NCI-H345 (cell line): ENCODE measurements at regions not wholly inside any gene's neighbourhood (a gene's known extent, or its start where the extent isn't known, plus 50 kb on each side); places are given as distances from the start of the nearest gene placed in this dataset.

Source experiments
- DNase-seq: peaks from one replicate; lab custom pipeline; 2025; lab: John Stamatoyannopoulos, UW

DNA sequence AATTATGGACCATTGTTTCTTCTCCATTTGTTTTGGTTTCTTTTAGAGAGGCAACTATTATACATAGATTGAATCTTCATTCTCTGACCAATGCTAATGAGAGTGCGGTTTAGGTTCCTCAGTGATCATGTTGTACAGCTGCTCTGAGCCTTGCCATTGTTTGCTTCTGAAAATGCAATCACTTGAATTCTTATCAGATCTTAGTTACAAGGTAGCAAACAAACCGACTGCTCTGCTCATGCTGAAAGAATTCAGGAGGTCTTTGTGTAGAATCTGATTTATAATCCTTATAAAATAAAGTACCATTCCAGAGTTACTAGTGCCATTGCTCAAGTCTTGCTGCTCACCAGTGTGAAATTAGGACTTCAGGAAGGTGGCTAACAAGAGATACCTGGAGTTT lies 569.1 kb upstream of the ID4 start:
- DNase-seq: no peak

DNA sequence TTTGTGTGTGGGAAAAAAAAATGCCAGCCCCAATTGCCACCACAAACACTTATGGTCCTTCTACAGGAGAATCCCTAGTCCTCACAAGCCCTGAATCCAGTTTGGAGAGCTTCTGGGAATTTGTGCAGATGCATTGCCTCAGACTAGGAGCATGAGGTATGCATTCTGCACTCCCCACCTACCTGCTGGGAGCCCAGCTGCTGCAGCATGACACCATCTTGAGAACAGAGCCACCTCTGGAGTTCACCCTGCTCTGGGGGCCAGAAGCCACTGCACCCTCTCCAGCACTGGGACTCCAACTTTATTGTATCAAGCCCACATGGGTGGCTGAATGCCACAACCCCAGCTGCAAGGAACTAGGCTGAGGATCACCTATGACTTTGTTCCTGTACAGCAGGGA lies 568.5 kb upstream of the ID4 start:
- no peak for DNase-seq

DNA sequence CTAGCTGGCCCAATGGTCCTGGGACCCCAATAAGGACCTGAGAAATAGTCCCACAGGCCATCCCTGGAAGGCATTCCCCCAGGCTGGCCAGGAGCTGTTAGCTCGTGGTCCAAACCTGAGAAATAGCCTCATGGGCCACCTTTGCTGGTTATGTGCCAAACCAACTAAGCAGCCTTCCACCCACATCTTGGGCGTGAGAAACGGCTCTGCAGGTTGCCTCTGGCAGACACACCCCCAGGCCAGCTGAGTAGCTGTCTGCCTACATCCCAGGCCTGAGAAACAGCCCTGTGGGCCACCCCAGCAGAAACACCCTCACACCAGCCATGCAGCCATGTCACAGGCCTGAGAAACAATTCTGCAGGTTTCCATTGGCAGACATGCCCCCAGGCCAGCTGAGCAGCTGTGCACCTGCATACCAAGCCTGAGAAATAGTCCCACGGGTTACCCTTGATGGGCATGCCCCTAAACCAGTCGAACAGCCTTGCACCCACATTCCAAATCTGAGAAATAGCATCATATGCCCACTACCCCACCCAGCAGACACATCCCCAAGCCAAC lies 567.8 kb upstream of the ID4 start:
- DNase-seq: no peak

DNA sequence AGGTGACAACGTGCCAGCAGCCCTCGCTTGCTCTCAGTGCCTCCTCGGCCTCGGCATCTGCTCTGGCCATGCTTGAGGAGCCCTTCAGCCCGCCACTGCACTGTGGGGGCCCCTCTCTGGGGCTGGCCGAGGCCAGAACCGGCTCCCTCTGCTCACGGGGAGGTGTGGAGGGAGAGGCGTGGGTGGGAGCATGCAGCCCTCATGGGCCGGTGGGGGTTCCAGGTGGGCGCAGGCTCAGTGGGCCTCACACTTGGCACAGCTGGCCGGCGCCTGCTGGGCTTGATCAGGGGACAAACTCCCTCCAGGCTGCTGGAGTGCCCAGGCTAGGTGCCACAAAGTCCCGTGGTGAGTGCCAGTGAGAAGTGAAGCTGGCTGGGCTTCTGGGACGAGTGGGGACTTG lies 566.6 kb upstream of the ID4 start:
- DNase-seq: no peak

DNA sequence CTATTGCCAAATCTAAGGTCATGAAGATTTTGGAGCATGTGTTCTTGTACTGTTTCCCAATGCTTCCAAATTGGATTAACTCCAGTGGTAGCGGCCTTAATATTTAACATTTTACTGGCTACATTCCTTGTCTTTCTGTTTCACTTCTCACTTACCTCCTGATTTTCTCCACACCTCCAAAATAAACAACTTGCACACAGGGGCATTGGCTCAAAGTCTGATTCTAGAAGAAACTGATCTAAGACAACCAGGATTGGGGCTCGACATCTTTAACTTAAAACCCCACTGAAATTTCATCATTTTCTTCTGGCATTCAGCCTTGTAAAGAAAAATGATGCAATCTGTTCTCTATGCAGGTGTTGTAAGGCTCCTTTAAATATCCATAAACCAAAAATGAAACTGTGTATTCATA lies 557.9 kb upstream of the ID4 start:
- DNase-seq: no peak

DNA sequence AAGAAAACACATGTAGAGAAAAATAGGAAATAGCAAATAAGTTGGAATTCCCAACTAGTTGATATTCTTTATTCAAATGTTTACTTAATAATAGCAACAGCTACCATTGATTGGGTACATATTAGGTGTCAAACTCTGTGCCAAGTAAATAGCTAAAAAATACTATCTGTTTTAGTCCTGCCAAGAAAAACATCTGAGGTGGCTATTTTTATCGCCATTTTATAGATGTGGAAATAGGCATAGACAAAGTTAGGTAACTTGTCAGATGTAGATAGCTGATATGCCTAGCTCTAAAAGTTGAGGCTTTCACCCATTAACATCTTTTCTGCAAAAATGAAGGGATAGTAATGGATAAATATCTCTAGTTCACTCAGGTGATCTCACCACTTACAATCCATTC lies 549.2 kb upstream of the ID4 start:
- no peak for DNase-seq

DNA sequence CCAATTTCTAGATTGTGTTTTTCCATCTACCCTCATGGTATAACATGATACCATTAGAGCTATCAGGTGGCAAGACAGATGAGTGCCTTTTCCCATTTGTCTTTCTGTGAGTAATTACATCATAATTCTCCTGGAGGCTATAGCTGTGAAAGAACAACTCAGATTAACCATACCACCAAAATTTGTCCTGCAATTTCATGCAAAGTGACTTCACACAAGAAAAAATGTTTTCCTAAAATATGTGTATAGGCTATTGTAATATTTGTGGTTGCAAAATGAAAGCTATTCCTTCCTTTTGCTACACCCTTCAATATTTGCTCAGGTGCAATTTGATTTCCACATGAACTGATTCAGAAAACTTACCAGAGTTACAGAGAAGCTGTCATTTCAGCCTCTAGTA lies 547.7 kb upstream of the ID4 start:
- DNase-seq: no peak

DNA sequence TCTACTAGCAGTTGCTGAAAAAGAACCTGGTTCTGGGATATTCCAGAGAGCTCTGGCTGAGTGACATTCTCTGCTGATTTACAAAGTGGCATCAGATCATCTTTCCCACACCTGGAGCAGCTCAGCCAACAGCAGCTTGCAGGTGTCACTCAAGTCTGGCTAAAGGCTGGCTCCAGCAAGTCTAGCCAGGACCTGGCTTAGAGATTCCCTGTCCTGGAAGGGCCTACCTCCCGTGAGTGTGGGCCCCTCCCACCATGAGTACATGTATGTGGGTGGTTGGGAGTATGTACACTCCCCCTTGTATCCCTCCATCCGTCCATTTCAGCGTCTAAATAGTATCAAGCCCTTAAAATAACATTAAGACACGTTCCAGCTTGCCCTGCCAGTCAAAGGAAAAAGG lies 539.3 kb upstream of the ID4 start:
- peak; percentile 93 for DNase-seq

DNA sequence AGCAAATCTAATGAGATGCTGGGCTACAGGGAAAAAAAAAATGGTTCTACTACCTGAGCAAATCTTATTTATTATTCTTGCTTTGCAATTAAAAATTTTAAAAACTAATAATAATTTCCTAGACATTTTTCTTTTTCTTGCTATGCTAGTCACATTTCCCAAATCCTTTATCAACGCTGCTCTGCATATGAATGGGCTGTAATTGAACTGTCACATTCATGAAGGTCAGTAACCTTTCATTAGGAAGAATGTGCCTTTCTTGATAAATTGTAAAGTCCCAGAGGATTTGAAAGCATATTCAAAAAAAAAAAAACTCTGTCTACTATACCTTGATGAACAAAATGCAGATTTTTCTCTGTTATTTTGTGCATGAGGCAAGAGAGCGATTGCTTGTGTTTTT lies 538.7 kb upstream of the ID4 start:
- no peak for DNase-seq

DNA sequence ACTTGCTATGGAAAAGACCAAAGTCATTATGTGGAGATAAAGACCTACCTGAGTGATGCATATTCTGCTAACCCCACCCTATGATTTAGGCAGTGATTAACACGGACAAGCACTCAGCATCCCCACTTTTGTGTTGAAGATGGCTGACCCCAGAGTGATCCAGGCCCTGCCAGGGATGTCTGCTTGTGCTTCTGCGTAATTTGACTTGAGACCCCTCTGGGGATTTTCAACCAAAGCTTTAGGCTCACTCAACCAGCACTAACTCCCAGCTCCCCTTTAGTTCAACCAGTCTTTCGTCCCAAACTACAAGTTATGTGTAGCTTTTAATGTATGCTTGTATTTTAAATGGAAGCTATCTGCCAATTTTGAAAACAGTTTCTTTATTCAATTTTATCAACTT lies 538.0 kb upstream of the ID4 start:
- no peak for DNase-seq

DNA sequence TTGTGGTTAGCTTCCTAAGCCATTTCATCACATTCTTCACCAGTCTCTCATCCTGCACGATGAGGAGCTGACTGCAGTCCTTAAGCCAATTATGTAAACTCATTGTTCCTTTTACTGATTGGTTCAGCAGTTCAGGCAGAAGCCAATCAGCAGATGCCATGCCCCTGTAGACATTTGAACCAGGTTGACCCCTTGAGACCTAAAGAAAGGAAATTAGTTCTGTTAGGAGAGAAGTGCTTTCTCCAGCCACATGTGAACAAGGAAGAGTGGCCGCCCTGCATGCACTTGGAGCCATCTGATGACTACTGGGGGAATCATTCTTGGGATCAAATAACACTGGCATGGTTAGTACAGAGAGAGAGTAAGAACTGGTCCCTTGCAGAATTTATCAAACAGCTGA lies 535.2 kb upstream of the ID4 start:
- peak; percentile 31 for DNase-seq

DNA sequence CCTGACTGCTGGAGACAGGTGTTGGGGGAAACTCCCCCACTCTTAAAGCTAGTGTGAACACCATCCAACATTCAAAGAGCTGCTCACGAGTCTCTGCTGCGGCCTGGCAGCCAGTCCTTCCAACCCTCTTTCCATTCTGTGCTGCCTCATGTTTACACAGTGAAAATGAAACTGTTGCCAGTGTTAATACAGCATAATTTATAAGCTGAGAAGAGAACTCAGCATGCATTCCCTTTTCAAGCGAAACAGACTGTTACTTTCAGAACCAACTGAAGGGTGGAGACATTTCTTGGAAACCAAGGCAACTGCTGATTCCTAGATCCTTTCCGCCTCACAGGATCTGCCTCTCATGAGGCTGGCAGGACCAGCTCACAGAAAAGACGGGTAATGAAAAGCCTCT lies 533.8 kb upstream of the ID4 start:
- DNase-seq: peak; percentile 85

DNA sequence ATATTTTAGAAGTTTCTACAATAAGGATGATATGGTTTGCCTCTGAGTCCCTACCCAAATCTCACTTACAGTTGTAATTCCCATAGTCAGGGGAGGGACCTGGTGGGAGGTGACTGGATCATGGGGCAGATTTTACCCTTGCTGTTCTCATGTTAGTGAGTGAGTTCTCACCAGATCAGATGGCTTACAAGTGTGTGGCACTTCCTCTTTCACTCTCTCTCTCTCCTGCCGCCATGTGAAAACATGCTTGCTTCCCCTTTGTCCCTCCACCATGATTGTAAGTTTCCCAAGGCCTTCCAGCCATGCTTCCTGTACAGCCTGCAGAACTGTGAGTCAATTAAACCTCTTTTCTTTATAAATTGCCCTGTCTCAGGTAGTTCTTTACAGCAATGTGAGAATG lies 527.5 kb upstream of the ID4 start:
- DNase-seq: no peak

DNA sequence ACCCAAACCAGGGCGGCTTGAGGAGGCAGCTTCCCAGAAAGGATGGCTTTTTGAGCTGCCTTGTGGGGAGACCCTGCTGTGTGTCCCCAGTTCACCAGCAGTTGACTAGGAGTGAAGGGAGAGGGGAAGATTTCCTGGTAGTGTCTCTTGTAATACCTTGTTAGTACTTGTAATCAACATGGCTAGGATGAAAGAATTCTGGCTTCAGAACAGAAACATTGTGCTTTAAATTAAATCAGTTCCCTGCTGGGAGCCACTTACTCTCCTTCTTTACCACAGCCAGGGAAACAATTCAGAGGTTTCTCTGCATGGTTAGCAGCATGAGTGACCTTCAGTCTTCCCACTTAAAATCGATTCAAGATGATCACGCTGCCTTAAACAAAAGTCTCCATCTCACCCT lies 525.4 kb upstream of the ID4 start:
- DNase-seq: peak; percentile 68

DNA sequence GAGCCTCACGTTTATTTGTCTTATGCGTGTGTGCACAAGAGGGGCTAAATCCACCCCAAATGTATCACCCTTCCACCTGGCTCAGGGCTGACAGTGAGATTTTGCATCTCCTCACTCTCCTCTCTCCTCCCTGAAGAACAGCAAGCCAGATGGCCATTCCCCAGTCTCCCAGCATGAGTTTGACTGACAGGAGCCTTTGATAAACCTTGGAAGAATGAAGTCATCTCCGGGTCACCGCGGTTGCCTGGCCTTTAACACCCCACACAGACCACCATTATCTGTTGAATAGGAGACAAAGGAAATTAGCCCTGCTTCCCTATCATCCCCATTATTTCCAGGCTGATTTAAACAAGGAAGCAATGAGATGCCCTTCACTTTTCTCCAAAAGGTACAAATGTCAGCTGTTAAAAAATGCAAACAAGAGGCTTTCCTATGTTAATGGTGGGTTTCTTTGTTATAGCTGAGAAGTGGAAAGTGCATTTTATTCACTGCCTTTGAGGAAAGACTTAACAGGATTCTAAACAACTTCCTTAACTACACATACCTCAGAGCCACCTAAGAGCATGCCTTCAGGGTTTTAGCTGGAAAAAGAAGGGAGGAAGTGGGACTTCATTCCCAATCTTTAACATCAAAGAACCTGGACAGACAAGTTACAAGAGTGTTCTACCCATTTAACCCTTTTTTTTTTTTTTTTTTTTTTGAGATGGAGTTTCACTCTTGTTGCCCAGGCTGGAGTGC lies 524.8 kb upstream of the ID4 start:
- DNase-seq: no peak

DNA sequence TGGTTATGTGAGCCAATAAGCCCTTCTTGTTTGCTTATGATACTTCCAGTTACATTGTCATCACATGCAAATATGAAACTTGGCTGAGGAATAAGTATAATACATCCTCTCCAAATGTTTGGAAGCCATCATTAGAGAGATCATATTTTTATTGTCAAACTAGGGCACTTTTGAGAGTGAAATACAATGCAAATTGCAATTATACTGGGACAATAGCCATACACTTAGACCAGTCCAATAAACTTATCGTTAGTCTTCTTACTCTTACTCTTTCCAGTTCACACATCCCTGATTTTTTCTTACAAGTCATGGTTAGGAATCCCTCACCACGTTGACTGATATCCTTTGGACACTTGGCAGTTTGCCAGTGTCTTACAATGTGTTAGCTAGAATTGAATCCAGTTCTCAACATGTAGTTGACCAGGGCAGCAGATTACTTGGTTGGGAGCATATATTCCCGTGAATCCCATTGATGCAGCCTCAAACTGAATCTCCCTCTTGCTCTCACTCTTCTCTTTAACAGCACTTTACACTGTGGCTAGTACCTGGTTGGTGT lies 519.7 kb upstream of the ID4 start:
- no peak for DNase-seq

DNA sequence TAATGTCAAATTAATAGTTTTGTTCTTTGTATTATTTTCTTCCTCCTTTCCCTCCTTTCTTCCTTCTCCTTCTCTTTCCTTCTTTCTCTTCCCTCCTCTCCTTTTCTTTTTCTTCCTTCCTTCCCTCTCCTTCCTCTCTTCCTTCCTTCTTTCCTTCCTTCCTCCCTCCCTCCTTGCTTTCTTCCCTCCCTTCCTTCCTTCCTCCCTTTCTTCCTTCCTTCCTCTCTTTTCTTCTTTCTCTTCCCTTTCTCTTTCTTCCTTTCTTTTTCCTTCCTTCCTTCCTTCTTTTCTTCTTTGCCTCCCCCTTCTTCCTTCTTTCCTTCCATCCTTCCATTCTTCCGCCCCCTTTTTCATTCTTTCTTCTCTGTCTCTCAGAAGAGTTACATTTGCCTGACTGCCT lies 518.2 kb upstream of the ID4 start:
- no peak for DNase-seq

DNA sequence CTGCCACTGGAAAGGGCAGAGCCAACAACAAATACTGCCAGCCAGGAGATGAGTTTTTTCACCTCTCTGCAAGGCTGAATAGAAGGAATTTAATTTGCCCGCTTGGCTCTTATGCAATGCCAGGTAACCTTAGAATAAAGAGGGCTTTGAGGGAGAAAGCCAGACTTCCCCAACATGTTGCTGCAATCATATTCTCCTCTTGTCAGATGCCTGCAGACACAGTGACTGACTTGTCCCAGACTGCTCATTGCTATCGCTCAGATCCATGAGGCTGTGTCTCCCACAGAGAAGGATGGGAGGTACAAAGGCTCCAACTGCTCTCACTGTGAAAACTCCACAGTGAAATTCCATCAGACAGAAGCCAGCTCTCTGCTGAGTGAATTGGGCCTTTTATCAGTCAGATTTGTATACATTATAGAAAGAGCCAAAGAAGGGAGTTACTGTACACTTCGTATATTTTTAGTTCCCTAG lies 517.0 kb upstream of the ID4 start:
- no peak for DNase-seq

DNA sequence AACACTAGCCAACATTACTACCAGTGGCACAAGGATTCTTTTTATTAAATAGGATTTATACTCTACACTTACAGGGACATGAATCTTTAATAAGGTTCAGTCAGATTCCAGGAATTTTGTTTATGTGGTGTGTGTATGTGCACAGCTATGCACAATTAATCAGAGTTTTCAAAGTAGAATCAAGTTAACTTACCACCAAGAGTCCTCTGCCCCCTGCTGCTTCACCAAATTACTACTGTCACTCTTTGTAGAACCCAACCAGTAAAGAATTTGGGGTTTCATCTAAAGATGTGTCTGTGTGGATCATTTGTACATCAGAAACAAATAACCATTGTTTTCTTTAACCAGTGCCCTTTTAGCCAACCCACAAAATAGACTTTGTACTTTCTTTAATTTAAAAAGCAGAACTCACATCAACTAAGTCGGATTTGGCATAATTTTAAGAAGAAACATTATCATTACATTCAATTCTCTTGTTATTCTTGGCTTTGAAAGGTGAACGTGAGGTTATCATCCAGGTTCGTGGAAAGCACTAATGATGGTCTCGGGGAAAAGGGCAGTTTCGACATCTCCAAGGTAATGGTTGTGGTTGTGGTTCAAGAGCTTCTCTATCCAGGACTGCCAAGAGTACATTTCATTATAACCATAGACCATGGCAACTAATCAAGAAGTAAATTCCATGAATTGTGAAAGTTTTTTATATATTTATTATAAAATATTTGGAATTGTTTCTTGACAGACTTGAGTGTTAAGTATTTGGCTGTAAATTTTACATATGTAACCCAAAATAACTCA lies 514.3 kb upstream of the ID4 start:
- no peak for DNase-seq

DNA sequence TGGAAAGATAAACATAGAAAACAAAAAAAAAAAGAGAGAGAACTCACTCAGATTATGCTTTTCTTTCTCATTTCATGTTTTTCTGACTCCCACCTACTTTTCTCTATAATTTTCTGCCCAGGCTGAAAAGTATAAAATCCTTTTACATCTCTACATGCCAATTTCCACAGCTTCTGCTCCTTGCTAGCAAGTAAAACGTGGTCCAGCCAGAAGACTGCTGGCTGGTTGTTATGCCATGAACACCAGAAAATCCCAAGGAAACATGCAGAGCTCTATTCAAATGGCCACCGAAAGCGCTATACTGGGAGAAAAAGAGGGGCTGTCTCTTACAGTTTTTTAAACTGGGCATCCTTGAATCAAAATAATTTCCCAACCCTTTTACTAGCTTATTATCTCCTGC lies 512.8 kb upstream of the ID4 start:
- no peak for DNase-seq

DNA sequence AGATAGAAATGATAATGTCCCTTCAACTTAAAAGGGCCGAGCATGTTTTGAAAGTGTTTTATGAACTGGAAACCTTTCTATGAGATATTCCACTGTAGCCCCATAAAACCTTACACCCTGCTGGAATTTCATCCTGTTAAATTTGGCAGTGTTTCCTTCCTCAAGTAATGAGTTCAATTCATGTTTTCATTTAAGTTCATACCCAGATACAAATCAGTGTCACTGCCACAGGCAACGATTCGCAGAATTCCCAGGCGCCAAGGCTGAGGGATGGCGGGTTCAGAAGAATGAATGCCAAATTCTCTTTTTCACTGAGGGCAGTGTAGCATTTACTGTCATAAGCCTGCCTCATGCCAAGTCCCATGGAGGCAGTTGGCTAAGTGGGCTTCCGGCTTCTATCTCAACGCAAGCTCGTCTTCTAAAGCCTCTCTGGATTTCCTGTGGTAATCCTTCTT lies 511.8 kb upstream of the ID4 start:
- DNase-seq: no peak

DNA sequence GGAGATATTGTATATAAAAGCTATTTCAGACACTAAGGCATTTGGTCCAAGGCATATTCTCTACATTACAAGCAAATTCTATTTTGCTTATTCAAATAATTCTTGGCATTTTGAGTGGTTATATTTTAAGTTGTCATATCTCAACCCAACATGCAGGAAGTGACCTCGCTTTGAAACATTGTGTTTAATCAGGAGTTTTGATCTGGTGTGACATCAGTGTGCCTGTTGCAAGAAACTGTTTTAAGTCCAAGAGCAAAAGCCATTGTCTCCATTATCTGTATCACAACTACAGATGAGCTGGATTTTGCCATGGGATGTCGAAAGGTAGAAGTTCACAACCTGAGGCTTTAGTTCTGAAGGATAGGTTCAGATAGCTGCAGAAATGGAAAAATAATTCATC lies 509.9 kb upstream of the ID4 start:
- no peak for DNase-seq

DNA sequence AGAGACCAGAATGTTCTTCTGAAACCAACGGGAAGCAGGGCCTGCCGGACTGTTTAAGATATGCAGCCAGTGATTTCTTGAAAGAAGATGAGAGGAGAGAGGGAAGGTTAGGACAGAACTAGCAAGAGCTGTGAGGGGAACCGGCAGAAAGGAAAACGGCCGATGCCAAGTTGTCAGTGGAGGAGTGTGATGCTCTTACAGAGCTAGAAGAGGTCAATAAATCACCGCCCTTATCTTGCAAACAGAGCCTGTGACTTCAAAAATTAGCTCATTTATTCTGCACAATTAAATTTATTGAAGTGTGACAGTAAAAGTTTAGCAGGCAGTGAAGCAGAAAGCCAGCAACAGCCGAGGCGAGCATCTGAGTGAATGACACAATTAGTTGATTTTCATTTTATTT lies 509.5 kb upstream of the ID4 start:
- DNase-seq: peak; percentile 28
